MCF 10A (cell line): ENCODE measurements at regions not wholly inside any gene's neighbourhood (a gene's known extent, or its start where the extent isn't known, plus 50 kb on each side); places are given as distances from the start of the nearest gene placed in this dataset.

Experiments
- BruUV-seq: library from RNA; stranded (reverse); fragments of 400-500 nt; replicated peaks from 2 replicates; lab custom pipeline; 2021; lab: Mats Ljungman, UMichigan
- CTCF ChIA-PET: fragments of 300-600 bp; sonication (Branson Sonifier 250); formaldehyde crosslinking; extraction: SDS; loops from one replicate; lab custom pipeline; 2021; ENCODE audit warnings: antibody characterized with exemption, inconsistent platforms; lab: Yijun Ruan, JAX
- POLR2A ChIA-PET: fragments of 300-600, 350-650 bp; sonication (Branson Sonifier 250); formaldehyde crosslinking; extraction: SDS; loops from one replicate; lab custom pipeline; 2020; ENCODE audit warnings: antibody characterized with exemption, inconsistent platforms; lab: Yijun Ruan, JAX
- DNase-seq: peaks from one replicate; pipeline ENCODE4 v3.0.0-alpha.2; 2018; ENCODE audit not compliant: unreplicated experiment
- H3K27ac Mint-ChIP-seq: one replicate; pipeline ENCODE4 v1.8.0; 2022; ENCODE audit warnings: mild to moderate bottlenecking, low read depth, mixed read lengths; ENCODE audit not compliant: unreplicated experiment
- H3K27me3 Mint-ChIP-seq: one replicate; pipeline ENCODE4 v1.8.0; 2022; ENCODE audit warnings: mixed read lengths; ENCODE audit not compliant: insufficient read depth, unreplicated experiment
- H3K36me3 Mint-ChIP-seq: one replicate; pipeline ENCODE4 v1.8.0; 2022; ENCODE audit warnings: mild to moderate bottlenecking, moderate library complexity, mixed read lengths; ENCODE audit not compliant: insufficient read depth, unreplicated experiment
- H3K4me1 Mint-ChIP-seq: one replicate; pipeline ENCODE4 v1.8.0; 2022; ENCODE audit warnings: mixed read lengths; ENCODE audit not compliant: insufficient read depth, unreplicated experiment
- H3K4me3 Mint-ChIP-seq: one replicate; pipeline ENCODE4 v1.8.0; 2022; ENCODE audit warnings: mild to moderate bottlenecking, moderate library complexity, mixed read lengths; ENCODE audit not compliant: unreplicated experiment
- H3K9me3 Mint-ChIP-seq: one replicate; pipeline ENCODE4 v1.8.0; 2022; ENCODE audit warnings: mixed read lengths; ENCODE audit not compliant: unreplicated experiment
- intact Hi-C: fragments of 100-400 bp; cut with micrococcal nuclease; formaldehyde crosslinking; loops from 2 replicates; pipeline ENCODE4 v1.14.1; 2022
- TF ChIP-seq, protein P1 (sequence below): fragments of 200-600 bp; IDR thresholded peaks from one replicate; pipeline ENCODE4 v1.8.0; 2022; ENCODE audit warnings: antibody characterized with exemption, mild to moderate bottlenecking; ENCODE audit not compliant: unreplicated experiment

GRCh38 chr1:103243481-103243880 is 135.2 kb upstream of the COL11A1 start:
- H3K27me3 Mint-ChIP-seq: peaks cover 49% of the 10 kb centered on the region
- no peaks in the 10 kb centered on the region for H3K9me3 Mint-ChIP-seq
- H3K4me1 Mint-ChIP-seq: no peaks in the 10 kb centered on the region
- H3K27ac Mint-ChIP-seq: no peak overlapping the region
- no peak overlapping the region for H3K4me3 Mint-ChIP-seq
- DNase-seq: no peak
- TF ChIP-seq, protein P1, sequence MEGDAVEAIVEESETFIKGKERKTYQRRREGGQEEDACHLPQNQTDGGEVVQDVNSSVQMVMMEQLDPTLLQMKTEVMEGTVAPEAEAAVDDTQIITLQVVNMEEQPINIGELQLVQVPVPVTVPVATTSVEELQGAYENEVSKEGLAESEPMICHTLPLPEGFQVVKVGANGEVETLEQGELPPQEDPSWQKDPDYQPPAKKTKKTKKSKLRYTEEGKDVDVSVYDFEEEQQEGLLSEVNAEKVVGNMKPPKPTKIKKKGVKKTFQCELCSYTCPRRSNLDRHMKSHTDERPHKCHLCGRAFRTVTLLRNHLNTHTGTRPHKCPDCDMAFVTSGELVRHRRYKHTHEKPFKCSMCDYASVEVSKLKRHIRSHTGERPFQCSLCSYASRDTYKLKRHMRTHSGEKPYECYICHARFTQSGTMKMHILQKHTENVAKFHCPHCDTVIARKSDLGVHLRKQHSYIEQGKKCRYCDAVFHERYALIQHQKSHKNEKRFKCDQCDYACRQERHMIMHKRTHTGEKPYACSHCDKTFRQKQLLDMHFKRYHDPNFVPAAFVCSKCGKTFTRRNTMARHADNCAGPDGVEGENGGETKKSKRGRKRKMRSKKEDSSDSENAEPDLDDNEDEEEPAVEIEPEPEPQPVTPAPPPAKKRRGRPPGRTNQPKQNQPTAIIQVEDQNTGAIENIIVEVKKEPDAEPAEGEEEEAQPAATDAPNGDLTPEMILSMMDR: no peak
- BruUV-seq: no TSS peak
- no peaks in the 10 kb centered on the region for H3K36me3 Mint-ChIP-seq
- ChIA-PET CTCF (interaction anchor here (0.7 kb wide), 1 partner anchor 271 kb away, joined by 3 read pairs; no protein-coding TSS in a partner anchor), POLR2A (no interaction called here)
- intact Hi-C loops: no loop called here

- BruUV-seq: no TSS peak
- DNase-seq: no peak
- intact Hi-C loops: no loop called here
- CTCF ChIA-PET: interaction anchor here (0.6 kb wide), 1 partner anchor 1334 kb away, joined by 4 read pairs; no protein-coding TSS in a partner anchor
- POLR2A ChIA-PET: no interaction called here
- Mint-ChIP-seq H3K27me3 (peaks cover 13% of the 10 kb centered on the region), H3K27ac (no peak overlapping the region), H3K4me3 (no peak overlapping the region), H3K9me3 (peaks cover 7% of the 10 kb centered on the region), H3K4me1 (no peaks in the 10 kb centered on the region), H3K36me3 (no peaks in the 10 kb centered on the region)
- TF ChIP-seq, protein P1: no peak
Measured at GRCh38 chr1:103239034-103239433, 130.7 kb upstream of the COL11A1 start.

DNA sequence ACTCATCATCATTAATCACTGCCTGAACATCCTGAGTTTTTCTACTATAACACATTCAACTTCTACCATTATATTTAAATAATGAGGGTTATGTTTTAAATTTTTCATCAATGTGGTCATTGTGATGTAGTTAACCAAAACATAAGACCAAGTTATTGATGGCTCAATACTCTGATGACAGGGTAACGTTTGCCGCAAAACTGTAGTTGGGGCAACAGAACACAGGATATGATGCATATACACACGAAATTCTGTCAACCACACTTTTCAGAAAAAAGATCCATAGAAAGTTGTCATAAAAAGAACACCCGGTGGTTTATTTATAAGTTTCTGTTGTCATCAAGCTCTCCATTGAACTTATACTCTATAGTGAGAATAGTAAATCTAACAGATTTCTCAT is 121.7 kb upstream of the COL11A1 start:
- POLR2A ChIA-PET: no interaction called here
- Mint-ChIP-seq H3K4me3 (no peak overlapping the region), H3K27ac (no peak overlapping the region), H3K9me3 (no peaks in the 10 kb centered on the region), H3K27me3 (peaks cover 26% of the 10 kb centered on the region), H3K4me1 (no peaks in the 10 kb centered on the region), H3K36me3 (no peaks in the 10 kb centered on the region)
- TF ChIP-seq, protein P1: no peak
- no TSS peak for BruUV-seq
- DNase-seq: no peak
- CTCF ChIA-PET: no interaction called here
- intact Hi-C loops: no loop called here

DNA sequence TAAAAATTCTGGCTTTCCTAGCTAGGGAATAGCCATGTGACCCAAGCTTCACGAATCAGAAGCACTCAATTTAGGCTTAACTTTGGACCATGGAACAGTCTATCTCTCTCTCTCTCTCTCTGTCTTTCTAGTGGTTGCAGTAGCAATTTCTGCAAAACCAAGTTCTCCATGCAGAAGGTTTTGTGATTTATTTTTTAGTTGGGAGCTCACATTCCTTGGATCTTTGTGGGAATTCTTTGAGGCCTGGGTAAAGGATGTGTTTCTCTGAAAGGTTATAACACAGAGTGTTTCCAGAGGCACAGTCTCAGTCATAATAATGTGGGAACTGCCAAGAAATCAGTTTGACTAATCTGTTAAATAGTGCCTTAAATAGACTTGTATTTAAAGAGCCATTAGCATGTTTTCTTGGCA is 112.3 kb upstream of the COL11A1 start:
- peaks cover 63% of the 10 kb centered on the region for H3K27me3 Mint-ChIP-seq
- H3K9me3 Mint-ChIP-seq: no peaks in the 10 kb centered on the region
- no peak overlapping the region for H3K27ac Mint-ChIP-seq
- no TSS peak for BruUV-seq
- no peak overlapping the region for H3K4me3 Mint-ChIP-seq
- ChIA-PET POLR2A (no interaction called here), CTCF (no interaction called here)
- H3K36me3 Mint-ChIP-seq: no peaks in the 10 kb centered on the region
- no peaks in the 10 kb centered on the region for H3K4me1 Mint-ChIP-seq
- DNase-seq: no peak
- intact Hi-C loops: no loop called here
- TF ChIP-seq, protein P1: no peak
